Activated T-cell treated with anti-CD3 and anti-CD28 coated beads, Interleukin-2, amount 50 U/mL, for 4 hours (primary cell): ENCODE measurements at regions not wholly inside any gene's neighbourhood (a gene's known extent, or its start where the extent isn't known, plus 50 kb on each side); places are given as distances from the start of the nearest gene placed in this dataset.

Experiments used
- ATAC-seq, 2 donors: fragments of 200-7000 bp; cut with Tn5 transposase; one replicate each; pipeline ENCODE4 v1.10.0; 2021
- DNase-seq: peaks from one replicate; pipeline ENCODE4 v3.0.0-alpha.2; 2020
- H3K27me3 Mint-ChIP-seq: one replicate; pipeline ENCODE4 v1.8.0; 2021; ENCODE audit warnings: low read depth, mixed read lengths
- H3K36me3 Mint-ChIP-seq: one replicate; pipeline ENCODE4 v1.8.0; 2022; ENCODE audit warnings: mixed read lengths; ENCODE audit not compliant: insufficient read depth
- H3K4me1 Mint-ChIP-seq: one replicate; pipeline ENCODE4 v1.8.0; 2021; ENCODE audit warnings: low read depth, mixed read lengths
- H3K4me3 Mint-ChIP-seq: one replicate; pipeline ENCODE4 v1.8.0; 2021; ENCODE audit warnings: mild to moderate bottlenecking, moderate library complexity, mixed read lengths
- H3K9me3 Mint-ChIP-seq: one replicate; pipeline ENCODE4 v1.8.0; 2021; ENCODE audit warnings: mixed read lengths

DNA sequence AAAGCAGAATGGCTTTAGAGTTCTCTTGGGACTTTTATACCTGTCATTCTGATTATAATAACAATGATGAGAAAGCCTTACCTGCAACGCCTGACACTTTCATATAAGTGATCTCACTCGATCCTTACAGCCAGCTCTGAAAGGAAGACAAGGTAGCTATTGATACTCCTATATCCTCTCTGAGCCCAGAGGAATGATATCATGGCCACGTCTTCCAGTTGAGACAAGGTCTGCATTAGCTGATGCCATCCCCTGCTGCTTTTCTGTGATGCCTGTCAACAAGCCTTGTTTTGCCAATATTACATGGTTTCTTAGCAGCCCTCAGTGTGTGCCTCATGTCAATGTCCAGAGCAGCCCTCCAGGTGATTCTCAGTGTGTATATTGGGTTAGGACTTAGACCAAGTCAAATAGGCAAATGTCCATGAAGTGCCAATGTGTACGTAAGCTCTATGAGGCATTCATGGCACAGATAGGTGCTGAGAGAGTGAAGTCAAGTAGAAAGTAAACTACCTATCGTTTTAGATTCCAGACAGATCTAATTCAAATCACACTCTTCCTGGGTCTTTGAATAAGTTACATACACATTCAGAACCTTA lies 405.9 kb downstream of the ADRA2A start:
- no peaks in the 10 kb centered on the region for H3K27me3 Mint-ChIP-seq
- H3K4me3 Mint-ChIP-seq, result no peak overlapping the region
- H3K36me3 Mint-ChIP-seq, result no peaks in the 10 kb centered on the region
- peaks cover 4% of the 10 kb centered on the region for H3K9me3 Mint-ChIP-seq
- no peak for ATAC-seq
- DNase-seq, result no peak
- H3K4me1 Mint-ChIP-seq, result no peaks in the 10 kb centered on the region

DNA sequence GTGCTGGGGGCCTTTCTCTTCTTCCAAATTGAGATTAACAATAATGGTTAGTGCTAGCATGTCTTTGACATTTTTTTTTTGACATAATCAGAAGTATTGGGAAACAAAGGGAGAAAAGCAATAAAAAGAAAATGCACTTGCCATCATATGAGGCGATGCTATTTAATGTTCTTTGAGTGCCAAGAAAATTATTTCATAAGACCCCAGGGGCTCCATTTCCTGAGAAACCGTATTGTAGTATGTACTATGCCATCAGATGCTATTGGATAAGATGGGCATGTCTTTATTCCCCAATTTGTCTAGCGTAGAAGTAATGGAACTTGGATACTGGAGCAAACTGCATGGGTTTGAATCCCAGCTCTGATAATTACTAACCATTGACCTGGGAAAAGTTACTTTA lies 408.9 kb downstream of the ADRA2A start:
- peaks cover 22% of the 10 kb centered on the region for H3K9me3 Mint-ChIP-seq
- no peaks in the 10 kb centered on the region for H3K36me3 Mint-ChIP-seq
- ATAC-seq, result no peak
- no peaks in the 10 kb centered on the region for H3K27me3 Mint-ChIP-seq
- no peak for DNase-seq
- no peaks in the 10 kb centered on the region for H3K4me1 Mint-ChIP-seq
- no peak overlapping the region for H3K4me3 Mint-ChIP-seq

DNA sequence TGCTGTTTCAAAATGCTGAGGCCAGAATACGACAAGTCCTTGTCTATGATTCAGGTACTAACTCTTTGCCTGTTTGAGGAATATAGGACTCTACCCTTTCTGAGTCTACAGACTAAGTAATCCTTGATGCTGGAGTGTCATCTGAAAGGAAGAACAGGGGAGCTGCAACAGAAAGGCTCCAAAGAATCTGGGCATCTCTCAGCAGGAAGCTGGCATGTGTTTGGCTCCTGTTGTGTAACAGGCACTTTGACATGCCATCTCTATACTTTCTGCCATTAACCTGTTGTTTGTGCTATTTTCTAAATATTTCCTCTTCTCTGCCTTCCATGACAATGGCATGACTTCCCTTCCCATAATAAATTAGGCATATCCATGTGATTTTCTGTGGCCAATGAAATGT lies 409.5 kb downstream of the ADRA2A start:
- Mint-ChIP-seq H3K27me3 (no peaks in the 10 kb centered on the region), H3K9me3 (peaks cover 28% of the 10 kb centered on the region), H3K4me3 (no peak overlapping the region), H3K36me3 (no peaks in the 10 kb centered on the region), H3K4me1 (no peaks in the 10 kb centered on the region)
- DNase-seq, result no peak
- ATAC-seq, result no peak

DNA sequence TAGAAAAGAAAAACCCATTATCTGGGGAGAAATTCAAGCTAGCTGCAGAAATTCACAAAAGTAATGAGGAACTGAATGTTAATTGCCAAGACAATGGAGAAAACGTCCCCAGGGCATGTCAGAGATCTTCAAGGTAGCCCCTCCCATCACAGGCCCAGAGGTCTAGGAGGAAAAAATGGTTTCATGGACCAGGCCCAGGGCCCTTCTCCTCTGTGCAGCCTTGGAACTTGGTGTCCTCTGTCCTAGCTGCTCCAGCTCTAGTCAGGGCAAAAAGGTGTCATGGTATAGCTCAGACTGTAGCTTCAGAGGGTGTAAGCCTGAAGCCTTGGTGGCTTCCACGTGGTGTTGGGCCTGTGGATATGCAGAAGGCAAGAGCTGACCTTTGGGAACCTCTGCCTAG lies 411.8 kb downstream of the ADRA2A start:
- no peak for ATAC-seq
- H3K27me3 Mint-ChIP-seq, result no peaks in the 10 kb centered on the region
- peaks cover 41% of the 10 kb centered on the region for H3K9me3 Mint-ChIP-seq
- no peaks in the 10 kb centered on the region for H3K36me3 Mint-ChIP-seq
- H3K4me1 Mint-ChIP-seq, result no peaks in the 10 kb centered on the region
- no peak for DNase-seq
- no peak overlapping the region for H3K4me3 Mint-ChIP-seq

DNA sequence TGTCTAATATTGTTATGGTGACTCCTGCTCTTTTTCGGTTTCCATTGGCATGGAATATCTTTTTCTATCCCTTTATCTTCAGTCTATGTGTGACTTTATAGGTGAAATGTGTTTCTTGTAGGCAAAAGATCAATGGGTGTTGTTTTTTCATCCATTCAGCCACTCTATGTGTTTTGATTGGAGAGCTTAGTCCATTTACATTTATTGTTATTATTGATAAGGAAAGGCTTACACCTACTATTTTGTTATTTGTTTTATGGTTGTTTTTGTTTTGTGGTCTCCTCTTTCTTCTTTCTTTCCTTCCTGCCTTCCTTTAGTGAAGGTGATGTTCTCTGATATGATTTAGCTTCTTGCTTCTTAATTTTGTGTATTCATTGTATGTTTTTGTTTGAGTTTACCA lies 414.3 kb downstream of the ADRA2A start:
- no peak for DNase-seq
- Mint-ChIP-seq H3K4me1 (no peaks in the 10 kb centered on the region), H3K9me3 (peaks cover 41% of the 10 kb centered on the region), H3K4me3 (no peak overlapping the region), H3K36me3 (no peaks in the 10 kb centered on the region), H3K27me3 (peaks cover 4% of the 10 kb centered on the region)
- ATAC-seq, result no peak

DNA sequence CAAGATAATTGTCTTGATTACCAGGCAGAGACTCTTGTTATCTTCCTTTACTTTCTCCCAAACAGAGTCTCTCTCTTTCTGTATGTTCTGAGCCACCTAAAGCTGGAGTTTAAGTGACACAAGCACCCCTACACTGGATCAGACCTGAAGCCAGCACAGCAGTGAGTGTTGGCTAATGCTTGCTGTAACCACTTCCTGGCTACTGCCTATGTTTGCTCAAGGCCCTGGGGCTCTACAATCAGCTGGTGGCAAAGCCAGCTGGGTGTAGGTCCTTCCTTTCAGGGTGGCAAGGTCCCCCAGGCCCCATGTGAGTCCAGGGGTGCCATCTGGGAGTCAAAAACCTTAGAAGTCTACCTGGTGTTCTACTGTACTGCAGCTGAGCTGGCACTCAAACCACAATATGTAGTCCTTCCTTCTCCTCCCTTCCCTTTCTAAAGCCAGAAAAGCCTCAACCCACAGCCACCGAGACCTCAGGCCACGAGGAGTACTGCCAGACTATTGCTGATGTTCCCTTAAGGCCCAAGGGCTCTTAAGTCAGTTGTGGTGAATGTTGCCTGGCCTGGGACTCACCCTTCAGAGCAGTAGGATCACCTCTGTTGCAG lies 416.3 kb downstream of the ADRA2A start:
- ATAC-seq (no peak), DNase-seq (no peak)
- Mint-ChIP-seq H3K4me3 (no peak overlapping the region), H3K27me3 (peaks cover 8% of the 10 kb centered on the region), H3K9me3 (peaks cover 33% of the 10 kb centered on the region), H3K4me1 (no peaks in the 10 kb centered on the region), H3K36me3 (no peaks in the 10 kb centered on the region)

DNA sequence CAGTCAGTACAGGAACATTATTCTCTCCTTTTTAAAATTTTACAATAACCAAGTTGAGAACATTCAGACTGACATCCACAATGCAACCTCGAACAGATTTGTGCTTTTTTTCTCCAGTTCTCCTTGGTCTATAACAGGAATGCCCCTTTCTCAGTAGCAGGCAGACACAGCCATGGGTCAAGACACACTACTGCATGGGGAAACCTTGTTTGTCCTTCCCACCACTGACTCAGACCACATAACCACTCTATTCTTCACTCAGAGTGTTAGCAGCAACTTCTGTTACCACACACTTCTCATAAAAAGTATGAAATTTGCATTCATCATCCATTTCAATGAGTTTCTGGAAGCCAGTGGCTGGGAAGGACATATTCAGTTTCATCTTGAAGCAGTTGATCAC lies 421.7 kb downstream of the ADRA2A start:
- ATAC-seq (no peak), DNase-seq (no peak)
- no peaks in the 10 kb centered on the region for H3K36me3 Mint-ChIP-seq
- H3K27me3 Mint-ChIP-seq, result peaks cover 8% of the 10 kb centered on the region
- no peak overlapping the region for H3K4me3 Mint-ChIP-seq
- peaks cover 9% of the 10 kb centered on the region for H3K9me3 Mint-ChIP-seq
- no peaks in the 10 kb centered on the region for H3K4me1 Mint-ChIP-seq

DNA sequence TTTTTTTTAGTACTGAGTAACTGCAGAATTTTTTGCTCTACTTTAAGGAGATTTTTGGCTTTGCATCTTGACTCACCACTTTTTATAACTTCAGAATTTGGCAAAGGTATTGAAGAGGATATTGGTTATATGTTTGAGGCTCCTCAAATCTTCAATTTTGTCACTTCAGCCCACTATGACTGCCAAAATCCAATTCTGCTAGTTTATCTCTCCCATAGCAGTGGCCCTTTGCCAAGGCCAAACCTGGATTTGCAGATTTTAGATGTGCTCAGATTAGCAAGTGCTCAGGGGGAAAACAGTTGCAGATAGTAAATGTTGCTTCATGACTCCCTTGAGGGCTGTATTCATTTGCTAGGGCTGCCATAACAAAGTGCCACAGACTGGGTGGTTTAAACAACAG lies 427.5 kb downstream of the ADRA2A start:
- Mint-ChIP-seq H3K9me3 (peaks cover 11% of the 10 kb centered on the region), H3K27me3 (peaks cover 3% of the 10 kb centered on the region), H3K4me3 (no peak overlapping the region), H3K36me3 (no peaks in the 10 kb centered on the region), H3K4me1 (no peaks in the 10 kb centered on the region)
- ATAC-seq, result no peak
- DNase-seq, result no peak

DNA sequence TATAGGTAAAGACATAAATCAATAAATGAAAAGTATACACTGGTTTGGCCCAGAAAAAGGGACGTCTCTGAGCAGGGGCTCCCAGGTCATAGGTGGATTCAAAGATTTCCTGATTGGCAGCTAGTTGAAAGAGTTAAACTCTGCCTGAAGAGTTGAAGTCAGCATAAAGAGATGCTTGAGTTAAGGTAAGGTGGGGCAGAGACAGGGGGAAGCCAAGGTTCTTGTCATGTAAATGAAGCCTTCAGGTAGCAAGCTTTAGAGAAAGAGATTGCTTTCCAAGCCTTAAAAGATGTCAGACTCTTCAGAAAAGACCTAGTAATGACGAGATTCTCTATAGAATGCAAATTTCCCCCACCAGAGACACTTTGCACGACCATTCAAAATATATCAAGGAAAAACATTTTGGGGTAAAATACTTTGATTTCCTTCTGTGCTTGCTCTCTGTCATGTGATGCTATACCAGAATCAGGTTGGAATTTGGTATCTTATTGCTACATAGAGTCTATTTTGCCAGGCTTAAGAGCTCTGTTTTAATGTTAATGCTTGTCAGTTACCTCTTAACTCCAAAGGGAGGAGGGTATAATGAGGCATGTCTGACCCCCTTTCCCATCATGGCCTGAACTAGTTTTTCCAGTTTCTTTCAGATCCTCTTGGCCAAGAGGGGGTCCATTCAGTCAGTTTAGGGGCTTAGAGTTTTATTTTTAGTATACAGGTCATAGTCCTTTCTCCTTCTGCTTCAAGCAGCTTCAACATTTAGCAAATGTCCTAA lies 429.6 kb downstream of the ADRA2A start:
- ATAC-seq (no peak), DNase-seq (no peak)
- H3K27me3 Mint-ChIP-seq, result peaks cover 3% of the 10 kb centered on the region
- no peak overlapping the region for H3K4me3 Mint-ChIP-seq
- H3K36me3 Mint-ChIP-seq, result no peaks in the 10 kb centered on the region
- H3K9me3 Mint-ChIP-seq, result peaks cover 11% of the 10 kb centered on the region
- no peaks in the 10 kb centered on the region for H3K4me1 Mint-ChIP-seq

DNA sequence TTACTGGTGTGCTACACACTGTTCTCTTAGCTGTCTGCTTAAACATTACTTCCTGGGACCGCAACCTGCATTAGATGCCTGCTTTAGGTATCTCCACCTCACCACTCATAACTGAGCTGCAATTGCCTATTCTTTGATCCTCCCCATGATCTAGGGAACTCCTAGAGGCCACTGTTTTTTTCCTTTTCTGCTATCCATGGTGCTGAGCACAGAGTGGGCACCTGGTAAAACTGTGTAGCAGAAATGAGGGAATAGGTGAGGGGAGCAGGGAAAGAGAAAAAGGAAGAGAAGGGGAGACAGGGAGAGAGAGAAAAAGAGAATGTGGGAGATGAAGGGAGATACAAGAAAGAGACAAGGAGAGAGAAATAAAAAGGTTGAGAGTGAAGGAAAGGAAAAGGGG lies 434.9 kb downstream of the ADRA2A start:
- ATAC-seq, result no peak

DNA sequence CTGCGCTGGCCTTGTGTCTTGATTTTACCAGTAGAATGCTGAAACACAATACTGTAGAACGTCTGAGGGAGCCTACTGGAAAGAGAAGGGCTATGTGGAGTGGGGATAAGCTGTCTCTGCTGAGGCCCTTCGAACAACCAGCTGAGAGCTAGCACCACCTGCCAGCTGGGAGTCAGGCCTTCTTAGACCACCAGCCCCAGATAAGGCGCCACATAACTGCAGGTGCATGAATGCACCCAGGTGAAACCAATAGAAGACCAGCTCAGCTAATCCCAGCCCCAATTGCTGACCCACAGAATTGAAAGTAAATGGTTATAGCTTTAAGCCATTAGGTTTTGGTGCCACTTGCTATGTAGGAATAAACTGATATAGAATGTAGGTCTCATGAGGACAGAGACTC lies 438.4 kb downstream of the ADRA2A start:
- H3K36me3 Mint-ChIP-seq, result no peaks in the 10 kb centered on the region
- no peak overlapping the region for H3K4me3 Mint-ChIP-seq
- H3K27me3 Mint-ChIP-seq, result peaks cover 5% of the 10 kb centered on the region
- no peak for ATAC-seq
- H3K9me3 Mint-ChIP-seq, result no peaks in the 10 kb centered on the region
- no peaks in the 10 kb centered on the region for H3K4me1 Mint-ChIP-seq
- no peak for DNase-seq

More for the DNA sequence above, 434.9 kb downstream of the ADRA2A start:
- no peak for DNase-seq
- Mint-ChIP-seq H3K27me3 (peaks cover 7% of the 10 kb centered on the region), H3K9me3 (no peaks in the 10 kb centered on the region), H3K36me3 (no peaks in the 10 kb centered on the region), H3K4me3 (no peak overlapping the region), H3K4me1 (no peaks in the 10 kb centered on the region)

DNA sequence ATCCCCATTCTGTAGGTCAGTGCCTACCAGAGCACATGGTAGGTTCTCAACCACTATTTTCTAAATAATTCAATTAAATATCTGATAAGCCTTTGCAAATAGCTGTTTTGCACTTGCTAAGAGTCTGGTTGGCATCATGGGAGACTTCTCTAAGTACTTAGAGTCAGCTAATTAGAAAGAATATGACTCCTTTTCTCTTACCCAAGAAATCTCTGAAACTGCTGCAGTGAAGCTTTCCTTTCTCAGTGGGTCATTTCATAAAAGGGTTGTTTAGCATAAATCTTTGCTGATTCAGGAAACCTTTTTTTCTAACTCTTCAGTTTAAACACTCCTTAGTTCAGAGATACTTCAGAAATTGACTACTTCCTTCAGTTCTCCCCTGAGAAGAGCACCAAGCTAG lies 438.9 kb downstream of the ADRA2A start:
- DNase-seq, result no peak
- Mint-ChIP-seq H3K4me1 (no peaks in the 10 kb centered on the region), H3K4me3 (no peak overlapping the region), H3K27me3 (peaks cover 6% of the 10 kb centered on the region), H3K9me3 (no peaks in the 10 kb centered on the region), H3K36me3 (no peaks in the 10 kb centered on the region)
- no peak for ATAC-seq

DNA sequence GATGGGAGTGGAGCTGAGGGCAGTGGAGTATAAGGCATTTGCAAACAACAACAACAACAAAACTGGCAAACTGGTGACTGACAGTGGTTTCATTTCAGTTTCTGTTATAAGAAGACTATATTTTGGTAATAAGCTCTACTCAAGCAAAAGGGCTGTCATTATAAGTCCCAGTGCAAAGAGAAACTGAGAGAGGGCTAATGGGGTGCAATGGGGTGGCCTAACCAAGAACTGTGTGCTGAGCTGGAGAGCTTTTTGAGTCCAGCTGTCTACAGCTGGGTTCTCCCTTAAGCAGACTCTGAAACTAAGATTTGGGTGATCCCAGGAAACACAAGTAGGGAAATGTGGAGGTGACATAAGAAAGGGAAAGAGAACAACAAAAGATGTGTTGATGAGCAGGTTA lies 439.3 kb downstream of the ADRA2A start:
- no peaks in the 10 kb centered on the region for H3K9me3 Mint-ChIP-seq
- no peak for ATAC-seq
- H3K4me3 Mint-ChIP-seq, result no peak overlapping the region
- no peak for DNase-seq
- no peaks in the 10 kb centered on the region for H3K36me3 Mint-ChIP-seq
- no peaks in the 10 kb centered on the region for H3K4me1 Mint-ChIP-seq
- H3K27me3 Mint-ChIP-seq, result peaks cover 6% of the 10 kb centered on the region

DNA sequence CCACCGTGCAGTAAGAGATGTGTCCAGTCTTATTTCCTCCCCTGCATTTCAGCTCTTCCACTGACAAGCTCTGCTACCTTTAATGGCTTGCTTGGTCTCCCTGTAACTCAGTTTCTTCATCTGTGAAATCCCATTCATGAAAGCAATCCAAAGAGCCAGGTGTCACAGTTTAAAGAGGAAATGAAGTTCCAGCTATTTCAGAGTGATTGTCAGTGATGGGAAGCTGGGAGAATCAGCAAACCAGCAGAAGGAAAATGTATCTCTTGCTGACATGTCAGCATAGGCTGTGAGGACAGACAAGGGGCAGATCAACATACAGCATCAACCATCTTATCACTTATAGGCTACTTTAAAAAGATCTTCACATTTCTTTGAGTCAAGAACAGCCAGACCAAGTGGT lies 445.3 kb downstream of the ADRA2A start:
- H3K9me3 Mint-ChIP-seq, result no peaks in the 10 kb centered on the region

DNA sequence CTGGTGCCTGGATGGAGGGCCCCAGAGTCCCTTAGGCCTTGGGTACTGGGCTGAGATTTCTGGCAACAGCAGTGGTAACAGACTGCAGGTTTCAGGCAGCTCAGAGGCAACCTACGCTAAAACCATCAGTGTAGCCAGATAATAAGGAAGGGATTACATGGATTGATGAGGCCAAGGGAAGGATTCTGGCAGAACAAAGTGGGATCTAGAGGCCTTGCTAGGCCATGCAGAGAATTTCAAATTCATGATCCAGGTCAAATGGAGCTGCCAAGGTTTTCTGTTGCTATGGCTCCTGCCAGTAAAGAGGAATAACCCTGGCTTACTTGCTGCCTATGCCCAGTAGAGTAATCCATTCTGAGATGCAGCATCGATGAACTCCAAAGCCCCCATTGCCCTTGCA lies 445.7 kb downstream of the ADRA2A start:
- Mint-ChIP-seq H3K9me3 (no peaks in the 10 kb centered on the region), H3K36me3 (no peaks in the 10 kb centered on the region), H3K27me3 (peaks cover 3% of the 10 kb centered on the region), H3K4me1 (no peaks in the 10 kb centered on the region), H3K4me3 (no peak overlapping the region)
- ATAC-seq (no peak), DNase-seq (no peak)

More for the DNA sequence above, 445.3 kb downstream of the ADRA2A start:
- H3K27me3 Mint-ChIP-seq, result peaks cover 3% of the 10 kb centered on the region
- H3K4me1 Mint-ChIP-seq, result no peaks in the 10 kb centered on the region
- DNase-seq, result no peak
- ATAC-seq, result no peak
- H3K4me3 Mint-ChIP-seq, result no peak overlapping the region
- H3K36me3 Mint-ChIP-seq, result no peaks in the 10 kb centered on the region
